H1 (cell line): ENCODE measurements at regions not wholly inside any gene's neighbourhood (a gene's known extent, or its start where the extent isn't known, plus 50 kb on each side); places are given as distances from the start of the nearest gene placed in this dataset.

Experiments
- CTCF ChIA-PET: fragments of 300-600 bp; sonication (Branson Sonifier 250); formaldehyde crosslinking; loops from one replicate; lab custom pipeline; 2021; ENCODE audit not compliant: partially characterized antibody; lab: Charles Lee
- POLR2A ChIA-PET: fragments of 300-600 bp; sonication (Branson Sonifier 250); formaldehyde crosslinking; loops from one replicate; lab custom pipeline; 2021; ENCODE audit warnings: inconsistent platforms; ENCODE audit not compliant: partially characterized antibody; lab: Charles Lee
- DNase-seq, 2 experiments: peaks; one replicate each; pipeline versions ENCODE4 v3.0.0 to v3.0.0-alpha.2; 2010 to 2022; ENCODE audit warnings: low spot score in 2 of 2, low read depth in 1 of 2, mixed read lengths in 1 of 2
- FAIRE-seq: peaks from 2 replicates; lab custom pipeline; 2011; peaks lifted over from hg19 to GRCh38; lab: Jason Lieb, UNC
- H2AFZ ChIP-seq: 2 replicates; pipeline ENCODE4 v1.8.1; 2012; ENCODE audit warnings: low read length, inconsistent platforms
- H2AK5ac ChIP-seq: 2 replicates; pipeline ENCODE4 v1.6.1; 2013; ENCODE audit warnings: low read depth, low read length
- H2BK120ac ChIP-seq: replicated peaks from 2 replicates; pipeline ENCODE3; 2013; ENCODE audit warnings: low read depth, low read length, inconsistent platforms
- H2BK12ac ChIP-seq: 2 replicates; pipeline ENCODE4 v1.6.1; 2013; ENCODE audit warnings: low read depth, low read length
- H2BK15ac ChIP-seq: 2 replicates; pipeline ENCODE4 v1.6.1; 2013; ENCODE audit warnings: low read length
- H2BK20ac ChIP-seq: 2 replicates; pipeline ENCODE4 v1.6.1; 2013; ENCODE audit warnings: low read length
- H2BK5ac ChIP-seq: 2 replicates; pipeline ENCODE4 v1.6.1; 2013; ENCODE audit warnings: low read depth, low read length
- H3K14ac ChIP-seq: 2 replicates; pipeline ENCODE4 v1.6.1; 2013; ENCODE audit warnings: inconsistent platforms; ENCODE audit not compliant: insufficient read length
- H3K18ac ChIP-seq: 2 replicates; pipeline ENCODE4 v1.6.1; 2013; ENCODE audit warnings: low read length; ENCODE audit errors: extremely low read depth
- H3K23ac ChIP-seq: 2 replicates; pipeline ENCODE4 v1.6.1; 2013; ENCODE audit warnings: inconsistent platforms; ENCODE audit not compliant: insufficient read length
- H3K23me2 ChIP-seq: 2 replicates; pipeline ENCODE4 v1.6.1; 2013; ENCODE audit warnings: low read depth, low read length
- H3K27ac ChIP-seq: 2 replicates; pipeline ENCODE4 v1.6.1; 2011; ENCODE audit warnings: low read depth, low read length, inconsistent platforms
- H3K27me3 ChIP-seq, 4 experiments: replicated peaks in 1 of 4; 1 replicate in 1 of 4; 2 replicates in 3 of 4; pipeline versions ENCODE4 v1.6.1 to v1.8.1; 2011 to 2013; ENCODE audit warnings: low read length in 3 of 4, mild to moderate bottlenecking in 3 of 4, inconsistent platforms in 2 of 4, mixed read lengths in 2 of 4, moderate library complexity in 1 of 4; ENCODE audit not compliant: control insufficient read depth in 3 of 4, insufficient read depth in 3 of 4; ENCODE audit errors: extremely low read depth in 1 of 4
- H3K36me3 ChIP-seq, 4 experiments: 2 replicates each; pipeline versions ENCODE4 v1.6.1 to v1.8.1; 2011 to 2013; ENCODE audit warnings: mild to moderate bottlenecking in 4 of 4, low read length in 3 of 4, moderate library complexity in 2 of 4, control low read depth in 1 of 4, inconsistent platforms in 1 of 4; ENCODE audit not compliant: insufficient read depth in 4 of 4, control insufficient read depth in 2 of 4
- H3K4ac ChIP-seq: replicated peaks from 2 replicates; pipeline ENCODE3; 2013; ENCODE audit warnings: low read length, low read depth, mixed read lengths, inconsistent platforms; ENCODE audit not compliant: insufficient read length
- H3K4me1 ChIP-seq, 4 experiments: replicated peaks in 1 of 4; 1 replicate in 1 of 4; 2 replicates in 3 of 4; pipeline versions ENCODE4 v1.6.1 to v1.8.1; 2011 to 2013; ENCODE audit warnings: low read length in 3 of 4, inconsistent platforms in 2 of 4, mixed read lengths in 1 of 4; ENCODE audit not compliant: insufficient read depth in 4 of 4, control insufficient read depth in 3 of 4
- H3K4me2 ChIP-seq, 2 experiments: 2 replicates each; pipeline versions ENCODE4 v1.6.1 to v1.8.1; 2011 to 2013; ENCODE audit warnings: low read depth in 2 of 2, low read length in 2 of 2, control low read depth in 1 of 2, inconsistent platforms in 1 of 2, mild to moderate bottlenecking in 1 of 2; ENCODE audit not compliant: insufficient read depth in 1 of 2
- H3K4me3 ChIP-seq, 4 experiments: fragments of 200-600, 300-600 bp in 1 of 4; sonication (generic), shearing (Covaris generic), sonication (Bioruptor Twin) in 1 of 4; 2 replicates each; pipeline versions ENCODE4 v1.5.1 to v1.8.1; 2011 to 2016; ENCODE audit warnings: low read length in 4 of 4, low read depth in 3 of 4, control low read depth in 2 of 4, inconsistent platforms in 2 of 4, mild to moderate bottlenecking in 2 of 4, mixed read lengths in 1 of 4, moderate library complexity in 1 of 4; ENCODE audit not compliant: insufficient read depth in 2 of 4; ENCODE audit errors: extremely low read depth in 1 of 4
- H3K56ac ChIP-seq: replicated peaks from 2 replicates; pipeline ENCODE3; 2013; ENCODE audit warnings: low read depth, mild to moderate bottlenecking, mixed read lengths, low read length, inconsistent platforms; ENCODE audit not compliant: insufficient read length
- H3K79me1 ChIP-seq: 2 replicates; pipeline ENCODE4 v1.6.1; 2013; ENCODE audit warnings: low read depth, low read length, control low read depth
- H3K79me2 ChIP-seq, 2 experiments: 2 replicates each; pipeline versions ENCODE4 v1.6.1 to v1.8.1; 2012 to 2013; ENCODE audit warnings: low read length in 2 of 2, mild to moderate bottlenecking in 2 of 2, inconsistent platforms in 1 of 2; ENCODE audit not compliant: insufficient read depth in 2 of 2, control insufficient read depth in 1 of 2
- H3K9ac ChIP-seq, 4 experiments: replicated peaks in 1 of 4; 1 replicate in 1 of 4; 2 replicates in 3 of 4; pipeline versions ENCODE4 v1.6.1 to v1.8.1; 2011 to 2013; ENCODE audit warnings: low read depth in 3 of 4, low read length in 3 of 4, control low read depth in 2 of 4, mild to moderate bottlenecking in 2 of 4, moderate library complexity in 2 of 4, inconsistent platforms in 1 of 4; ENCODE audit errors: extremely low read depth in 1 of 4
- H3K9me3 ChIP-seq, 2 experiments: 2 replicates each; pipeline versions ENCODE4 v1.6.1 to v1.8.1; 2012 to 2013; ENCODE audit warnings: mild to moderate bottlenecking in 2 of 2, moderate library complexity in 2 of 2, control low read depth in 1 of 2, inconsistent platforms in 1 of 2, low read depth in 1 of 2, low read length in 1 of 2, mixed read lengths in 1 of 2; ENCODE audit not compliant: insufficient read depth in 2 of 2
- H4K20me1 ChIP-seq, 2 experiments: replicated peaks in 1 of 2; 2 replicates each; pipeline versions ENCODE3 to v1.8.1; 2011 to 2013; ENCODE audit warnings: inconsistent platforms in 2 of 2, low read length in 2 of 2, mild to moderate bottlenecking in 1 of 2; ENCODE audit not compliant: insufficient read depth in 2 of 2, control insufficient read depth in 1 of 2
- H4K5ac ChIP-seq: 2 replicates; pipeline ENCODE4 v1.6.1; 2013; ENCODE audit warnings: low read length, low read depth, mixed read lengths, inconsistent platforms; ENCODE audit not compliant: insufficient read length
- H4K8ac ChIP-seq: 2 replicates; pipeline ENCODE4 v1.8.0; 2013; ENCODE audit warnings: mild to moderate bottlenecking, moderate library complexity, low read length, inconsistent platforms; ENCODE audit not compliant: insufficient read depth; ENCODE audit errors: extremely low read depth
- H4K91ac ChIP-seq: replicated peaks from 2 replicates; pipeline ENCODE3; 2013; ENCODE audit warnings: low read length, mixed read lengths, inconsistent platforms; ENCODE audit not compliant: insufficient read length
- ASH2L ChIP-seq: fragments of 200-600, 300-600 bp; sonication (generic); IDR thresholded peaks from one replicate; pipeline ENCODE4 v1.7.1; 2017; ENCODE audit warnings: low read length
- BRCA1 ChIP-seq: IDR thresholded peaks from 2 replicates; pipeline ENCODE4 v1.6.1; 2012; ENCODE audit warnings: low read depth, low read length, improper control_type of control experiment
- CBX8 ChIP-seq: fragments of 300-800, 300-1000 bp; sonication (generic); IDR thresholded peaks from 2 replicates; pipeline ENCODE4 v1.7.1; 2016; ENCODE audit warnings: low read depth, low read length, borderline replicate concordance
- EP300 ChIP-seq, 2 experiments: IDR thresholded peaks; 1 replicate in 1 of 2; 2 replicates in 1 of 2; pipeline ENCODE4 v1.6.1; 2011 to 2012; ENCODE audit warnings: low read depth in 2 of 2, low read length in 2 of 2, mild to moderate bottlenecking in 2 of 2, borderline replicate concordance in 1 of 2, inconsistent platforms in 1 of 2, moderate library complexity in 1 of 2
- JUN ChIP-seq: IDR thresholded peaks from 2 replicates; pipeline ENCODE4 v1.6.1; 2011; ENCODE audit warnings: low read depth, mild to moderate bottlenecking, improper control_type of control experiment, low read length
- JUND ChIP-seq: IDR thresholded peaks from 2 replicates; pipeline ENCODE4 v1.6.1; 2011; ENCODE audit warnings: mild to moderate bottlenecking, improper control_type of control experiment, low read length
- KDM5A ChIP-seq: fragments of 200-600 bp; IDR thresholded peaks from 2 replicates; pipeline ENCODE4 v1.7.1; 2012; ENCODE audit warnings: mild to moderate bottlenecking, low read length, inconsistent platforms, mixed read lengths
- MAFK ChIP-seq: IDR thresholded peaks from 2 replicates; pipeline ENCODE4 v1.6.1; 2012; ENCODE audit warnings: low read depth, mild to moderate bottlenecking, improper control_type of control experiment, low read length
- POLR2A ChIP-seq, 2 experiments: IDR thresholded peaks; 1 replicate in 1 of 2; 2 replicates in 1 of 2; pipeline ENCODE4 v1.6.1; 2011; ENCODE audit warnings: low read depth in 2 of 2, low read length in 2 of 2, mild to moderate bottlenecking in 2 of 2; ENCODE audit errors: control extremely low read depth in 1 of 2
- RBBP5 ChIP-seq: IDR thresholded peaks from 2 replicates; pipeline ENCODE4 v1.7.1; 2012; ENCODE audit warnings: low read depth, mild to moderate bottlenecking, inconsistent platforms, low read length, moderate library complexity, borderline replicate concordance
- SIRT6 ChIP-seq: IDR thresholded peaks from one replicate; pipeline ENCODE4 v1.7.1; 2012; ENCODE audit warnings: low read length, inconsistent platforms
- SP1 ChIP-seq: IDR thresholded peaks from 2 replicates; pipeline ENCODE4 v1.6.1; 2011; ENCODE audit warnings: low read depth, low read length
- SP2 ChIP-seq: IDR thresholded peaks from 2 replicates; pipeline ENCODE4 v1.6.1; 2012; ENCODE audit warnings: mild to moderate bottlenecking, low read length, inconsistent platforms
- SRF ChIP-seq: IDR thresholded peaks from 2 replicates; pipeline ENCODE4 v1.6.1; 2011; ENCODE audit warnings: mild to moderate bottlenecking, low read depth, low read length, moderate library complexity
- WGBS, 2 experiments: shearing (Covaris generic) in 1 of 2; methylation state at CpG; one replicate each; pipeline versions ENCODE4 v1.1.6 to v1.1.7; 2013 to 2015; ENCODE audit warnings: low lambda C conversion rate in 2 of 2, mixed read lengths in 2 of 2, inconsistent platforms in 1 of 2, low coverage in 1 of 2, missing lambda C conversion rate in 1 of 2; ENCODE audit not compliant: insufficient replicate concordance in 2 of 2, insufficient coverage in 1 of 2, insufficient read length in 1 of 2; ENCODE audit errors: extremely low coverage in 1 of 2, missing lambda C conversion rate in 1 of 2; 5-methylcytosine and 5-hydroxymethylcytosine counted together

DNA sequence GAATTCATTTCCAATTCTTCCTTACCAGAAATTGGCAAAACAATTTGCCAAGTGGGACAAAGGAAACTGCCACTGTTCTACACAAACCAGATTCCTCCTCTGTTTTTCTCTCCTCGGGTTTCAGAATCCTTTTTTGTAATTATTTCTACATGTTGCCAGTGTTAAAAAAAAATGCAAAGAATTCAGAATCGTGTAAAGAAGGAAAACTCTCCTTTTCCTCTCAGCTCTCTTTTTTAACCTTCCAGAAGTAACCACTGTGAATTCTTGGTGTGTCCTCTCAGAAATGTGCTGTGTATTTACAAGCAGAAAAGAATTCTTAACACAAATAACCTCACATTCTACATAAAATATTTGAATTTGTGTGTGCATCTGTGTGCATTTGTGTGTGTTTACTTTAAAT, 224.6 kb downstream of the DRD1 start (continued):
- TF ChIP-seq SRF = no peak

DNA sequence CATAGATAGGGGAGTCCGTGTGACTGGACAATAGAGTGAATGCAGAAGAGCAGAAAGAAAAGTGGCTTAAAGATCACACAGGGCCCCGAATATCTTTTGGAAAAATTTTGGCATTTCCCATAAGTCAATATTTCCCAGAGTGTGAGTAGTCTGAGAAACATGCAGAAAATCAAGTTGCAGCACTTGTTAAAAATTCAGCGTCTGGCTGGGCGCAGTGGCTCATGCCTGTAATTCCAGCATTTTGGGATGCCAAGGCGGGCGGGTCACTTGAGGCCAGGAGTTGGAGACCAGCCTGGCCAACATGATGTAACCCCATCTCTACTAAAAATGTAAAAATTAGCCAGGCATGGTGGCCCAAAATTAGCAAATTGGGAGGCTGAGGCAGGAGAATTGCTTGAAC, 227.0 kb downstream of the DRD1 start:
- Histone ChIP-seq H4K91ac (no peak overlapping the region), H2BK20ac (no peak overlapping the region), H3K27ac (no peak overlapping the region), H3K4ac (no peak overlapping the region), H3K14ac (no peak overlapping the region), H3K79me2 (no peaks in the 10 kb centered on the region), H3K18ac (no peak overlapping the region), H3K23me2 (no peaks in the 10 kb centered on the region; the same call in 1 of the 2 replicates), H2AK5ac (no peak overlapping the region), H2AFZ (no peak overlapping the region), H4K8ac (no peak overlapping the region), H3K4me1 (no peaks in the 10 kb centered on the region), H3K36me3 (no peaks in the 10 kb centered on the region), H3K79me1 (no peaks in the 10 kb centered on the region), H3K4me2 (no peak overlapping the region), H3K27me3 (no peaks in the 10 kb centered on the region; a peak in 1 of 7 replicates), H4K20me1 (no peaks in the 10 kb centered on the region), H3K4me3 (no peak overlapping the region), H4K5ac (no peak overlapping the region), H2BK12ac (no peak overlapping the region), H3K56ac (no peak overlapping the region), H3K23ac (no peak overlapping the region), H3K9ac (no peak overlapping the region), H2BK15ac (no peak overlapping the region), H3K9me3 (no peaks in the 10 kb centered on the region), H2BK5ac (no peak overlapping the region), H2BK120ac (no peak overlapping the region)
- FAIRE-seq (no peak), DNase-seq (no peak)
- WGBS, 2 experiments = 95% methylated on average over 6 of the region's 6 CpGs; no CpG with 5 or more reads in 1 of the 2 experiments
- CTCF ChIA-PET = no interaction called here
- POLR2A ChIA-PET = no interaction called here
- no peak for TF ChIP-seq SIRT6
- TF ChIP-seq SP1 = no peak
- no peak for TF ChIP-seq CBX8
- TF ChIP-seq POLR2A (IDR thresholded peaks at IDR 0.05; ENCODE audit: control extremely low read depth in 1 of 2, low read depth in 2 of 2, low read length in 2 of 2) = no peak
- no peak for TF ChIP-seq EP300 (IDR thresholded peaks at IDR 0.05; ENCODE audit: borderline replicate concordance in 1 of 2, low read depth in 2 of 2, low read length in 2 of 2)
- TF ChIP-seq JUND = no peak
- no peak for TF ChIP-seq ASH2L
- TF ChIP-seq MAFK = no peak
- no peak for TF ChIP-seq JUN
- TF ChIP-seq SP2 = no peak
- no peak for TF ChIP-seq BRCA1
- no peak for TF ChIP-seq RBBP5
- no peak for TF ChIP-seq KDM5A
